HG03060 (cell line): ENCODE measurements at regions not wholly inside any gene's neighbourhood (a gene's known extent, or its start where the extent isn't known, plus 50 kb on each side); places are given as distances from the start of the nearest gene placed in this dataset.
"Not testable (repeated sequence)": the region's sequence is repeated elsewhere in the genome, so short reads cannot be mapped to it uniquely, and the experiment has no call there.

Experiments
- ATAC-seq: cut with Tn5 transposase; IDR thresholded peaks from one replicate; pipeline ENCODE4 v1.9.1; 2021; ENCODE audit warnings: low read depth, moderate number of reproducible peaks; ENCODE audit not compliant: unreplicated experiment

DNA sequence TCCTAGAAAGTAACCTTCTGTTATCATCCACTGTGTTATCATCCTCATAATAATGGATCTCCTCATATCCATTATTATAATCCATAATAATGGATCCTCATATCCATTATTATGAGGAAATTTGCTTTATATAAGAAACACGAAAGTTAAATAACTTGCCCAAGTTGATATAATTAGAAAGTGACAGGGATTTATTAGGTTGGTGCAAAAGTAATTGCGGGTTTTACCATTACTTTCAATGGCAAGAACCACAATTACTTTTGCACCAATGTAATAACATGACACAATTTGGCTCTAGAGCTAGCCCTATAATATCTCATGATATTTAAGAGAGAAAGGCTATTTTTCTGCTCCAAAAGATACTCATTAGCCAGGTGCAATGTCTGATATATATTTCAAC is 275.7 kb upstream of the STXBP5 start:
- ATAC-seq, result no peak

DNA sequence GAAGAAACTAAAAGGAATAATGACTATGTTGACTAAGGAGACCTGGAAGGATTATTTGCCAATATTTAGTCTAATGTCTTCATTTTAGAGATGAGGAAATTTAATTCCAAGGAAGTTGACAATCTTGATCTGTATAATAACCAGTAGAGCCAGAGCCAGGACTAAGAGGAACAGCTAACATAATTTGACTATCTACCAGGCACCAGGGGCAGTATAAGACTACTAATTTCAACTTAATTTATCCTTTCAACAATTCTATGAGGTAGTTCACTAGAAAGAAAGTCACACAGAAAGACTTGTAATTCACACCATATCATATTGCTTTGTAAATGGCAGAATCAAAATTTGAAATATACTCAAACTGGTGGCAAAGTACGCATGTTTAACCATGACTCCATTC is 273.0 kb upstream of the STXBP5 start:
- ATAC-seq, result no peak

DNA sequence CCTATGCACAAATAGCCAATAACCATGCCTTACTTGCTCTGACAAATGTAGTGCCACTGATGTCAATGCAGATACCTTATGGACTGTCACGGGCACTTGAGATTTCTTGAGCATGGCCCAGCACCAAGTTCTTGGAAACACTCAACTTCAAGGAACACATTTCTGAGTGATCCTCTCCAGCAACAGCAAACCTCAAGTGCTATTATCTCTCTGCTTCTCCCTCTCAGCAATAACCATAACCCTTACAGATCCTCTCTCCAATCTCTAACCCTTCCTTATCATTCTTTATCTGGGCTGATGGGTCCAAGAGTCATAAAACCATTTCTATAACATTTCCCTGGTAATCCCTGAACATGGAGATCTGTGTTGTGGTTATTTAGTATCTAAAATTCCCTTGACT is 266.9 kb upstream of the STXBP5 start:
- ATAC-seq, result no peak

DNA sequence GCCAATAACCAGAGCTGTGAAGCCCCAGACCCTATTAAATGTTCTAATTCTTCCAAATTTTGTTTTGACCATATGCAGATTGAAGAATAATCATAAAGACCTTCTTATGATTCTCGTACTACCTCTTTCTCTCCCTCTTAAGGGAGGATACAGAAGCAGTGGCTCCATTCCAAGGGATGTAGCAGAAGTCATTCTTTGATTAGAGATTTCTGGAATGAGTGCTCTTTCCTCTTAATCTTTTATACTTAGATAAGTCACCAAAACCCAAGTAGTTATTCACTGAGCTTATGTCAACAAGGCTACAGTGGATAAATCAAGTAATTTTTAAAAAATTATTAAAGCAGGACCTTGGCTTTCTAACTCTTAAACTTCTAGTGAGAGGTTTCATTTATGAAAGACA is 266.0 kb upstream of the STXBP5 start:
- ATAC-seq, result no peak

DNA sequence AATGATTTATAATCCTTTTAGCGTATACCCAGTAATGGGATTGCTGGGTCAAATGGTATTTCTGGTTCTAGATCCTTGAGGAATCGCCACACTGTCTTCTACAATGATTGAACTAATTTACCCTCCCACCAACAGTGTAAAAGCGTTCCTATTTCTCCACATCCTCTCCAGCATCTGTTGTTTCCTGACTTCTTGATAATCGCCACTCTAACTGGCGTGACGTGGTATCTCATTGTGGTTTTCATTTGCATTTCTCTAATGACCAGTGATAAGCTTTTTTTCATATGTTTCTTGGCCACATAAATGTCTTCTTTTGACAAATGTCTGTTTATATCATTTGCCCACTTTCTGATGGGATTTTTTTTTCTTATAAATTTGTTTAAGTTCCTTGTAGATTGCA is 264.8 kb upstream of the STXBP5 start:
- ATAC-seq, result not testable (repeated sequence)

DNA sequence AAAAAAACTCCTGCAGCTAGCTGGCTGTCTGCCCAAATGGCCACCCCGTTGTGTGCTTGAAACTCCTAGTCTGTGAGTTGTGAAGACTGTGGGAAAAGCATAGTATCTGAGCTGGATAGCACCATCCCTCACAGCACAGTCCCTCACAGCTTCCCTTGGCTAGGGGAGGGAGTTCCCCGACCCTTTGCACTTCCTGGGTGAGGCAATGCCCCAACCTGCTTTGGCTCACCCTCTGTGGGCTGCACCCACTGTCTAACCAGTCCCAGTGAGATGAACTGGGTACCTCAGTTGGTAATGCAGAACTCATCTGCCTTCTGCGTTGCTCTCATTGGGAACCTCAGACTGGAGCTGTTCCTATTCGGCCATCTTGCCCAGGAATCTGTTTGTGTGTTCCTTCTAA is 260.6 kb upstream of the STXBP5 start:
- ATAC-seq, result no peak

DNA sequence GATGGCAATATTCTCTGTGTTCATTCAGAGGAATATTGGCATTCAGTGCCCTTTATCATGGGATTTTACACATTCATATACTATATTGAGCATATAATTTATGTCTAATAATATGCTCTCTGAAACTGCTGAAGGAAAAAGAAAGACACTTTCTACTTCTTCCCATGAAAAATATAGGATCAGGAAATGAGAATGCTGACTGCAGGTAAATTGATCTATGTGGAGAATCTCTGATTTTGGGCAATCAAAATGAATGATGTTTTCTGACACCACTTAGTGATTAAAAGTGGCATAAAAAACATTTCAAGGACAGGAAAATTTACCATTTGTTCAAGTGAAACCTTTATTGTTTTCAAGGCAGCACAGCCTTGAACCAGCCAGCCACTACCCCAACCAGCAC is 260.1 kb upstream of the STXBP5 start:
- ATAC-seq, result no peak

DNA sequence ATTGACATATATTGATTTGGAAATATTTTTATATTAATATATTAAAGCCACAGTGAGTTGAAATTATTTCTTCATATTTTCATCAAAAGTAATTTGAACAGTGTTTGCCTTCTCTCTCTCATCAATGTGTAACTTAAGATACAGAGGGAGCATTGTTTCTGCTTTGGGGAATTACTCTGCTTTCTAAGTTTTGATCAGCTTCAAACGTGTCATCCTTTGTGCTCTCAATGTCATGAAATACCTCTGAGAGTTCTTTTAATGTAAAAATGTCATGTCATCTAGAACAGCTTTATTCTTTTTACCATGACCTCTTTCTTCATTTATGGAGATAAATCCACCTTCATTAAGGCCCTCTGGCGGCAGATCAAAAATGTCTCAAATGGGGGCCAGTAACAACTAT is 259.4 kb upstream of the STXBP5 start:
- no peak for ATAC-seq

DNA sequence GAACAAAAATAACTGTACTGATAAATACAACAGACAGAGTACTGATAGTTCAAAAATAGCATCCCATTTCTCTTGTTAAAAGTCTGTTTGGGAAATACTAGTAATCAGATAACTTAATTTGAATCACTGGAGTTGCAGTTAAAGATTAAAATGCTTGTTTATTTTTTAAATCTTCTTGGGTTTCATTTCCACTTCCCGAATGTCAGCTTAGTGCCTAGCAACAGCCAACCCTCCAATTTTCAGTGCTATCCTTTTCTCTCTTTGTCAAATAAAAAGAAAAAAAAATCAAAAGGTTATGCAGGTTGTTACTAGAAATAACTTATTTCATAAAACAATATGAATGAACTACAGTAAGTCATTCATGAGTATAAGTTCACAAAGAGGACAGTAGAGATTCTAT is 257.7 kb upstream of the STXBP5 start:
- ATAC-seq, result no peak

DNA sequence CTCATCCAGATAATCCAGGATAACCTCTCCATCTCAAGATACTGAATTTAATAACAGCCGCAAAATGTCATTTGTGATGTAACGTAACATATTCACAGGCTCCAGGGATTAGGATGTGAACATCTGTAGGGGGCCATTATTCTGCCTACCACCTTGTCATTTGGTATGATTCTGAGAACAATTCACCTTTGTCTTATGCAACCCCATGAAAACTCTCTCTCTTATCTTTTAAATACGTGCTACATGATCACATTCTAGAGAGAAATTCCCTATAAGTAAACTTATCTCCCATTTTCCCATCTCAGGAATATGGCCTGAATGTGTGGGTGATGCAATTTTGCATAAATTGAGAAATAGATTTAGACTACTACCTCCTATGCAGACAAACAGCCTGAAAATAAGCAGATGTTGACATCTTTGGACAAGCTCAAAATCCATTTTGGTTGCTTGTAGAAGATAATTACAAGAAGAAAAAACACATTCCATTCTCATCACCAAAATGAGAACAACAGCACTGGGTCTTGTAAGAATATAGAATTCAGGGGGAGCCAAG is 255.4 kb upstream of the STXBP5 start:
- ATAC-seq, result no peak

DNA sequence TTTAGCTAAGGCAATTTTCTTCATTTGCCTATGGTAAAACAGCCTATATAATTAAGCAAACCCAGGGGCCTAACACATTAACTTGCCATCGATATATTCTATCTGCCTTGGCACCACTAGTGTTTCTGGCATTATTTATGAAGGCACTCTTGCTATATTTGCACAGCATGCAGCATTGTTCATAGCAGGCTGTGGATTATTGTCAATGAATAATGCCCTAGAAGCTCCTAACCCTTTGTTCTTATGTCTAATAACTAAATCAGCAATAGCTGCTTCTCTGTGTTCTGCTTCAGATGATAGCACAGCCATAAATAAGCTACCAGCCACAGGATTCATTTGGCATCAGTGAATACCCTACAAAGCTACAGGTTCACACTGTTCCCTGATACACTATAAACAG is 254.8 kb upstream of the STXBP5 start:
- no peak for ATAC-seq

DNA sequence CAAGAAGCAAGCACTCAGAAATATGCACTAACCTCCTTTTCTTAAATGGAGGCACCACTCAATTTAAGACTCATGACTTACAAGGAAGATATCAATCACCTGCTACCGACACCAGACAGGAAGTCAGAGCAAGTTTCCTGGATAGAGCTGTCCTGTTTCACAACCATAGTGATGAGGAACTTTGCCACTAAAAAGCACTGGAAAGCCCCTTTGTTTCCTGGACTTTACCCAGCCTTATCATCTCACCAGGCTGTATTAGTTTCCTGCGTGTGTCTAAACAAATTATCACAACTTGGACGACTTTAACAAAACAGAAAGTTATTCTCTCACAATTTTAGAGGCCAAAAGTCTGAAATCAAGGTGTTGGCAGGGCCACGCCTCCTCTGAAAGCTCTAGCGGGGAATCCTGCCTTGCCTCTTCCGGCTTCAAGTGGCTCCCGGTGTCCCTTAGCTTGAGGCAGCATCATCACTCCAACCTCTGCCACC is 253.8 kb upstream of the STXBP5 start:
- ATAC-seq, result no peak

DNA sequence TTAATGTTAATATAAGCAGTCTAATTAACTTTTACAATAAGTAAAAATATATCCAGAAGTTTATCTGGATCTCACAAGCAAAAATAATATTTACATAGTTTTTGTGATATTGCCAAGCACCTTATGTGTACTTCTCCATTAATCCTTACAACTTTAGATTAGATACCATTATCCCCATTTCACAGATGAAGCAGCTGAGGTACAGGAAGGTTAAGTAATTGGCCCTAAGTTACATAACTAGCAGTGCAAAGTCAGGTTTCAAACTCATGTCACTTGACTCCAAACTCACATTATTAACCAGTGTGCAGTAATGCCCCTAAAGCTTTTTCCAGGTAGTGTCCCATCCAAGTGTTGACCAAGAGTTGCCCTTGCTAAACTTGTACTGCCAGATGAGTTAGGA is 248.6 kb upstream of the STXBP5 start:
- ATAC-seq, result no peak

DNA sequence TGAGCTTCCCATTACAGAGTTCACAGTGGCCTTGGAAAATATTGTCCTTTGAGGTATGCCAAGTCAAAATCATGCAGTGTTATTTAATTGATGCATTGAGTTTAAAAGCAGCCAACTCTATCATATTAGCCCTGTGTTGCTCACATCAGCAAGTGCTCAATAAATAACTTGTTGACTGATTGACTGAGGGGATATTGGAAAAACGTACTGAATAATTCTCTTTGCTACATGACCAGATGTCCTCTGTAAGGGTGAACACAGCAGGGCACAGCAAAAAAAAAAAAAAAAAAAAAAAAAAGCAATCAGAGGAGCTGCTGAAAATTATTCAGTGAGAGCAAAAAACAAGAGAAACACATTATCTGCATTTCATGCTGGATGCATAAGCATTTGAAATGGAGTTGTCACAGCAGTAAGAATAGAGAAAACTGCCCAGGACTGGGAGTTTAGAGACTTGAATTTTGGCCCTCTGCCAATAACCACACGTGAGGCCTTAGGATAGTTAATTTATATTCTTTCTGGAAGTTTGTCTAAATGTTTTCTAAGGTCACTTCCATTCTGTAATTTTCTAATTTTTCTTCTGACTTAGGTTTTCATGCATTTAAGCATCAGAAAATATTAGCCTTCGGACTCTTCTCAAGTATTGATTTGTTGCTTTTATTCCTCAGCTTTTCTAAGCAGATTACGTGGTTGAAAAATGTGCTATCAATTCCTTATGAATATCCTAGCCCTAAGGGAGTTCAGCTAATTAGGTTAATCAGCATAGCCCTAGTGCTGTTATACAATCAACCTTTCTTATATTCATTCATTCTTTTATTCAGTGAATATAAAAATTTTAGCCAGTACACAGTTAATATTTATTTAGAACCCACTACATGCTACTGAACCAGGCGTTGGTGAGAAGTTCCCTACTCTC is 246.8 kb upstream of the STXBP5 start:
- no peak for ATAC-seq

DNA sequence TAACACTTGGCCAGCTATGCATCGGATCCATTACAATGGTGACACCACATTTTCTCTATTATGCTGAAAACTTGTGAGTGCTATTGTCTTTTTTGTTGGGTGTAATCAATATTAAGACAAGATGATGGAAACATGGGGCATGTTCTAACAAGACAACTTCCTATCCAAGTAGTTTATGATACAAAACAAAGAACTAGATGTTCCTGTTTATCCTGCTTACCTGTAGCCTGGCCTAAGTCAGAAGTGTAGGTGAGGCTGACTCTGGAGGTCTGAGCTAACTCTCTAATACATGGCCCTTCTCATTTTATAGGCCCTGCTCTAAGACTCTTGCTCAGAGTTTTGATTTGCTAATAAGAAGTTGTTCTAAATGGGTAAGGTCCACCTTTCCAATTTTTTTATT is 242.4 kb upstream of the STXBP5 start:
- no peak for ATAC-seq

DNA sequence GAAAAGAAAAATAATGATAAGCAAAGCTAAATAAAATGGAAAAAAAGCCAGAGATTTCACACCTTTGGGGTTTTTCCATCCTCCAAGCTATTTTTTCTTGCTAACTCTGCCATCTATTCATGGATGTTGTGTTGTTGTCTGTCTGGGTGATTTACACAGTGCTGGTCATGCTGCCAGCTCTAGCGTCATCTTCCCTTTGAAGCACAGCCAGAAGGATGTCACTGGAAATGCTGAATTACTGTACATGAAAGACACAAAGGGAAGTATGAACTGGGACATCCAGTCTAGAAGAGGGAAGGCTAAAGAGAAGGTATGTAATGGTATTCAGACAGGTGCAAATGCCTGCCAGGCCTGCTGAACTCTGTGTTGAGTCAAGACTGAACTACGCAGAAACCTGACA is 241.9 kb upstream of the STXBP5 start:
- ATAC-seq, result no peak

DNA sequence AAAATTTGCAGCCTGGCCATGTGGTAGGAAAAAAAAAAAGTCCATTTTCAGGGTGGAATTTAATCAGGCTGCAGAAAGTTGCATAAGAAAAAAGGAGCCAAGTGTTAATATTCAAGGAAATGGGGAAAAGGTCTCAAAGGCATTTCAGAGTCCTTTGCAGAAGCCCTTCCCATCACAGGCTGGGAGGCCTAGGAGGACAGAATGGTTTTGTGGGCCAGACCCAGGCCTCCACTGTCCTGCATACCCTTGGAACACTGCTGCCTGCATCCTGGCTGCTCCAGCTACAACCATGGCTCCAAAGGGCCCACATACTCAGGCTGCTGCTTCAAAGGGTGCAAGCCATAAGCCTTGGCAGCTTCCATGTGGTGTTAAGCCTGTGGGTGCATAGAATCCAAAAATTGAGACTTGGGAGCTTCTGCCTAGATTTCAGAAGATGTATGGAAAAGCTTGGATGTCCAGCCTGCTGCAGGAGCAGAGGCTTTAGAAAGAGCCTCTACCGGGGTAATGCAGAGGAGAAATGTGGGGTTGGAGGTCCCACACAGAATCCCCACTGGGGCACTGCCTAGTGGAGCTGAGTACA is 239.0 kb upstream of the STXBP5 start:
- ATAC-seq, result no peak

DNA sequence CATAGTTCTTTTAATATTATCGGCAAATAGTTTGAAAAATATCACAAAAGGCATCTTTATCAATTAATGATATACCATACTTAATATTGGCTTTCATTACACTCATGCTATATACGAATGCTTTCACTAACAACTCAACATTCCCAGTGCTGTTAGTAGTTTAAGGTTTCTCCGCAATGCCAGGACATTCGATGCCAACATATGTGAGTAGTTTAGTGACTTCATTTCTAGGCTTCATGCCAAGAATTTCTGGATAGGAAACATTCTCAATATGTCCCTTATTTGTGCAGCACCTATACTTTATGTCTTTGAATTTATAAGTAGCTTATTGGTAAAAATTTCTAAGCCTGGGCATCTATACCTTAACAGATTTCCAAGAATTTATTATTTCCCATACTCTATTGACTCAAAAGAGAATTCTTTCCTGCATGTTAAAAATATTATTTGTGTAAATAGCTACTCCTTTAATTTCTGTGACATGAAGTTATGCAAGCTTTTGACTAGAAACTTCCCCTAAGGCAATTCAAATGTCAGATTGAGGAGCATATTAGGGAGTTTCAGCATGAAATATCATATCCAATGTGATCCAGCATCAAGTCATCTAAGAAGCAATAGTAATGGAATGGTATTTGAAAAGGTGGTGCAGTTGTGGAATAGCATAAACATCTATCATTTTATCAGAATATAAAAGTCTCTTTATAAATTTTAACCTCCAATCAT is 236.0 kb upstream of the STXBP5 start:
- ATAC-seq, result no peak

DNA sequence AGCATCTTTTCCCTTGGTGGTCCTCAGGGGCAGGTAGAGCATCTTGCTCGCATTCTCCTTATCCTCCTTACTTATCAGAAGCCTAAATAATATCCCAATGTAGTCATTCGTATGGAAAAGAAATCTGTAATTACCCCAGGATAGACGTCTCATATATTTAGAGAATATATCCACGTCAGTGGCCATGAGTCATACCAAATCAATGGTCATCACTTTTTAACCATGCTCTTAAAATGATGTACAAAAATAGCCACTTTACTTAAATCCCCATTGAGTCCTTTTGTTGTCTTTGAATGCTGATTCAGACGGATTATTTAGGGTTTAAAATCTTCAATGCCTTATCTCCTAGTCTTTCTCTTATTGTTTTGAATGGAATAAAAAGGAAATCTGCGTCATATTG is 231.7 kb upstream of the STXBP5 start:
- ATAC-seq, result no peak

DNA sequence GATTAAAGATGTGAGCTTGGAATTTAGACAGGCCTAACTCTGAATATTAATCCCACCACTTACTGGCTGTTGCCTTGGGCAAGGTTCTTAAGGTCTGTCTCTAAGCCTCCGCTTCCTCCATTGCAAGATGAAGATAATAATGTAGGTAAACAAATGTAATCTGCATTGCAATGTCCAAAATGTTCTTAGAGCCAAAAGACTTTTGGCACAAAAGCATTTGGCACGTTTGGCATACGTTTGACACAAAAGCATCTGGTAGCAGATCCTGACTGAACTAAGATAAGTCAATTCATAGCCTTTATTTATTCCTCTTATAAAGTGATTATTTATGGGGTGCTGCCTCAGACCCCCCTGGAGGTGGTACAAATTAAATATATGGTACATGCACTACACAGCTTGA is 229.9 kb upstream of the STXBP5 start:
- ATAC-seq, result no peak

DNA sequence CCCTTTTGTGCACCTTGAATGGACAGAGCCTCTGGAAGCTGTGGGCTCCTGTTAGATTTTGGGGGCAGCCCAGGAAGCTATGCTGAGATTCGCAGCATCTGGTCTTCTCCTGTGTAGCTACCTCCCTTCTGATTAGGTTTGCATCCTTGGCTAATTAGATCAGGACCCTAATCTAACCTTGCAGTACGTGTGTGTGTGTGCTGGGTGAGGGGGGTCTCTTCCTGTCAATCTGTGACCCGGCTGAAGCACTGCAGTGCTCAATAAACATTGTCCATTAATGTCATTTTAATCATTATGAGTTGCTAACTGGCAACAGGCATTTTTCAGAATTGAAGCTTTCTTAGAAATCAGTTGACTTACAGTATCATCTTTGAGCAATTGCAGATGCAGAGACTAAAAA is 229.1 kb upstream of the STXBP5 start:
- ATAC-seq, result no peak
